ENCODE measurements at regions not wholly inside any gene's neighbourhood (a gene's known extent, or its start where the extent isn't known, plus 50 kb on each side); places are given as distances from the start of the nearest gene placed in this dataset.

DNA sequence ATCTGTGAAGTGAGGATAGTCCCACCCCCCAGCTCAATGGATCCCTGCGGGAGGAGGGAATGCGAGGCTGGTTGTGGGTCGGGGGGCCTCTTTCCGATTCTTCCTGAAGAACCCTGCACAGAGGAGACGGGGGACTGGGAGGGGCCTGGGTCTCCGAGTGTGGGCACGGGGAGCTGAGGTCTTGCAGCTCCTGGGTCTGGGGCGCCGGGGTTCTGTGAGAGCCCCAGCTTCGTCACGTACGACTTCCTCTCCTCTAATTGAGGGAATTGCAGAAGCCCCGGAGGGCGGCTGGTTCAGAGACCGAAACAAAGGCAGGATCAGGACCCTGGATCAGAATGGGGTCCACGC is 66.6 kb downstream of the DIO3 start:
- TF ChIP-seq, protein P1, sequence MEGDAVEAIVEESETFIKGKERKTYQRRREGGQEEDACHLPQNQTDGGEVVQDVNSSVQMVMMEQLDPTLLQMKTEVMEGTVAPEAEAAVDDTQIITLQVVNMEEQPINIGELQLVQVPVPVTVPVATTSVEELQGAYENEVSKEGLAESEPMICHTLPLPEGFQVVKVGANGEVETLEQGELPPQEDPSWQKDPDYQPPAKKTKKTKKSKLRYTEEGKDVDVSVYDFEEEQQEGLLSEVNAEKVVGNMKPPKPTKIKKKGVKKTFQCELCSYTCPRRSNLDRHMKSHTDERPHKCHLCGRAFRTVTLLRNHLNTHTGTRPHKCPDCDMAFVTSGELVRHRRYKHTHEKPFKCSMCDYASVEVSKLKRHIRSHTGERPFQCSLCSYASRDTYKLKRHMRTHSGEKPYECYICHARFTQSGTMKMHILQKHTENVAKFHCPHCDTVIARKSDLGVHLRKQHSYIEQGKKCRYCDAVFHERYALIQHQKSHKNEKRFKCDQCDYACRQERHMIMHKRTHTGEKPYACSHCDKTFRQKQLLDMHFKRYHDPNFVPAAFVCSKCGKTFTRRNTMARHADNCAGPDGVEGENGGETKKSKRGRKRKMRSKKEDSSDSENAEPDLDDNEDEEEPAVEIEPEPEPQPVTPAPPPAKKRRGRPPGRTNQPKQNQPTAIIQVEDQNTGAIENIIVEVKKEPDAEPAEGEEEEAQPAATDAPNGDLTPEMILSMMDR (IDR thresholded peaks at IDR 0.05): no peak
- TF ChIP-seq POLR2A (IDR thresholded peaks at IDR 0.05): no peak

All from esophagus squamous epithelium (tissue), 4 donors.